ENCODE measurements at regions not wholly inside any gene's neighbourhood (a gene's known extent, or its start where the extent isn't known, plus 50 kb on each side); places are given as distances from the start of the nearest gene placed in this dataset. TPM values are rescaled to one million over a fixed set of nuclear protein-coding genes. Genes with fewer than 3 reads are reported as not detected.

DNA sequence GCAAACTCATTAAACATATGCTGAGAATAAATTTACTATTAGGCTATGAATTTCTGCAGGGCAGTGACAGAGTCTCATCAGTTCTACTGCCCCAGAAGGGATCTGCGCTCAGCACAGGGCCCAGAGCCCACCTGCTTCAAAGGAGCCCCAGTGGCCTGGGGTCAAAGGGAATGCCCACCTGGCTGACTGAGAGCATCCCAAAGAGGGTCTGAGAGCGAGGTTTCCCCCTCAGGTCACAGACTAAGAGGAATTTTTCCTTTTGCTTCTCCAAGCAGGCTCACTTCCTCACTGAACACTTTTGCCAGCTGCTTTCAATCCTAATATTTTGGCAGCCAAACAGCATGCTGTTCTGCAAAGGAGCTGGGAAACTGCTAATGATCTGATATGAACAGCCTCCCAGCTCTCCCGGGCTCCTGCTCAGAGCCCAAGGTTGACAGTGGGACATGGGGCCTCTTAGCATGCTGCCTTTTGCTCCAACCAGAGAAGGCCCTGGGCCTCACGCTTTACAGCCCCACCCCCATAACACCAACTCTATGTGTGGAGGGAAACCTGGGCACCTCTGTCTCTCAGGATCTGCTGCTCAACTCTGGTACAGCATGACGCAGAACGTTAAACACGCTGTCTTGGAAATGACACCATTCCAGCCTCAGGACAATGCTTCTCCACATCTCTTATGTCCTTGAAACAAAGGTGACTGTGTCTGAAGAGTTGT is 70.7 kb upstream of the SYT6 start:
- peak; percentile 41 for DNase-seq

DNA sequence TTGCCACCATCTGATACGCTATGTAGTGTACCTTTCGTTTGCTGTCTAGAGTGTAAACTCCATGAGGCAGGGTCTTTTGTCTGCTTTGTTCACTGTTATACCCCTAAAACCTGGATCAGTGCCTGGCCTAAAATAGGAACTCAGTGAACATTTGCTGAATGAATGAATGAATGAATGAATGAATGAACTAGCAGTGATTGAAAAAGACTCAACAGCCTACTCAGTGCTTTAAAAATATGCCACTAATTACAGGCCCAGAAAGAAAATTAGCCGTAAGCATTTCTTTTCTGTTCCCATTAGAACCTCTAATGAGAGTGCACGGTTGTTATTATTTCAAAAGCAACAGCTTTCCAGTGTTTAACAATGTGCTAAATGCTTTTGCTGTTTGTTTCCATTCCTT is 69.3 kb upstream of the SYT6 start:
- DNase-seq = no peak

- no peak for DNase-seq
Measured at GRCh38 chr1:114219172-114219868, 65.7 kb upstream of the SYT6 start.

DNA sequence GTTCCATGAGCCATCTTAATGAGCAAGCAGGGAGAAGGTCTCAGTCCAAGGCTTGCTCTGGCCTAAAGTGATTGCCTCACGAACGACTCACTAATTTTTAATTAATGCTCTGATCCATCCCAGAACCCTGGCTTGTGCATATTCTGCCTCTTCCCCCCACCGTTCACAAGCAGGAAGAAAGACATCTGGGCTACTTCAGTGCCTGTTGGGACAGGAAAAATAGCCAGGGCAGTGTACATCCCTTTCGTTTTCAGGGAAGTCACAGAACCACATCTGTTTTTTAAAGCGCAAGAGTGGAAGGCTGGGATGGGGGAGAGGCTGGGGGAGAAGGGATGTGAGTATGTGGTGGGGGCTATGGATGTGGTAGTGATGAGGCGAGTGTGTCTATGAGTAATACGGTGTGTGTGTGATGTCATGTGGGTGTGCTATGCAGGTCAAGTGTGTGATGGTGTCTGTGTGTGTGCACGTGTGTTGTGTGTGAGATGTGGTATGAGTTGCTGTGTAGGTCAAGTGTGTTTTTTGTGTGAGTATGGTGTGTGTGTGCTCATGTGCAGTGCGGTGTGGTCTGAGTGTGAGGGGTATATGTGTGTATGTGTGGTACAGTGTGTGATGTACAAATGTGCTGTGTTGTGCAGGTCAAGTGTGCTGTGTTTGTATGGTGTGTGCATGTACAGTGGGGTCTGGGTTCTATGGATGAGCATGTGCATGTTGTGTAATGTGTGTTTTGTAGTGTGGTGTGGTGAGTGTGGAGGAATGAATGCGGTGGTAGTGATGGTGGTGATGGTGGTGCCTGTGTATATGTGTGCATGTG is 64.9 kb upstream of the SYT6 start:
- DNase-seq = no peak

DNA sequence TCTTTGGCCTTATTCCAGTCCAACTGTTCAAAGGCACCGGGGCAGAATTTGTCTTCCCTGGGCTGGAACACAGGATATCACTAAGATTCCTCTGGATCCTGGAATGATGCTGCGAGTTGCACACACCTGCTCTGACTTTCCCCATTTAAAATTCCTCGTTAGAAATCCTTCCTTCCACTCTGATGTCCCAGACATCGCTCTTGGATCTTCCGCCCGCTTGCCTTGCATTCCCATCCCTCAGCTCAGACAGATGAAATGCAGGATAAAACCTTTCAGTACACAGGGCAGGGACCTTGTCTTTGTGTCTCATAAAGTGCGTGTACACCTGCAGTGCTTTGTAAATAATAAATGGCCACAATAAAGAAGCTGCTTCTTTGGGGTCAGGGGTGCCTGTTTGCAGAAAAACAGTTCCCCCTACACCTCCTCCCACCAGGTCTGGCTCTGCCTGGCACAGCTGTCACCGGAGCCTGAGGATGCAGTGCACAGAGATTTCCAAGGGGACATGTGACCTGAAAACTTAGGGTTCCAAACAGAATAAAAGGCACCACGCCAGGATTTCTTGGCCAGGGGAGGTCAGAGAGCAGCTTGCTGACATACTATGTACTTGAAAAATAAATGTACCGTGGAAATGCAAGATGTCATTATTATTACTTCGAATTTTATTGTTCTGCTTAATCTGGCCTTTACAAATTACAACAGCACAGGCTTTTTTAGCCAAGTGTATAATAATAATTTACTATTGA is 62.9 kb upstream of the SYT6 start:
- DNase-seq = no peak

DNA sequence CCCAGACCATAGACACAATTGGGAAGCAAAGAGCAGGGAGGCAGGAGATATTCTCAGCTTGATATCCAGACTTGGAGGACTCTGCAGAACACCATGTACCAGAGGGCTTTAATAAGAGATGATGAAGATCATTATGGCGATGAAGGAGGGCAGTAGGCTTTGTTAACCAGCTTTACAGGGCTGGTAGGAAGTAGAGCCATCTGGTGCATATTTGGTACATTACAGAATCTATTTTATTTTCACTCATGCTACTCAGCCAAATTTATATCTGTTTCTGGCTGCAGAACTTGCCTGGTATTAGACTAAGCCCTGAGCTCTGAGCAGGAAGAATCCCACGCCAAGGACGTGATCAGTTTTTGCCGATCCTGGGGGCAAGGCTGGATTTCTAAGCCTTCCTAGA is 61.8 kb upstream of the SYT6 start:
- DNase-seq = no peak

- no peak for DNase-seq
Measured at GRCh38 chr1:114214016-114214415, 60.3 kb upstream of the SYT6 start.

- no peak for DNase-seq
Measured at GRCh38 chr1:114209971-114210370, 56.3 kb upstream of the SYT6 start.

DNA sequence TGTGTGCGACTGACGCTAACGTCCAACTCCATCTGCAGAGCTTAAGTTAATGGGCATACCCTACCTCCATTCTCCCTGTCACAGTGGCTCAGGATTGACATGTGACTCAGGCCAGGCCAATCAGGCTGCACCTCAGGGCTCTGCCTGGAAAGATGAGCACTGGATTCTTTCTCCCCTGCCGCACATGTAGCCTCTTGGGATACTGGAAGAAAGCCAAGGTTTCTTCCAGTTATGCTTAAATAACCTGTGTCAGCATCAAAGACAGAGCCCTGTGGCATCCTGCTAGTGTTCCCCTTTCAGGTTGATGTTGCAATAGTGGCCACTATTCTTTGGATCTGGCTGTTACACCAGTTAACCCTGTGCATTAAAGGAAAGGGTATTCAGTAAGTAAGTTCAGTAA is 55.0 kb upstream of the SYT6 start:
- DNase-seq = no peak

DNA sequence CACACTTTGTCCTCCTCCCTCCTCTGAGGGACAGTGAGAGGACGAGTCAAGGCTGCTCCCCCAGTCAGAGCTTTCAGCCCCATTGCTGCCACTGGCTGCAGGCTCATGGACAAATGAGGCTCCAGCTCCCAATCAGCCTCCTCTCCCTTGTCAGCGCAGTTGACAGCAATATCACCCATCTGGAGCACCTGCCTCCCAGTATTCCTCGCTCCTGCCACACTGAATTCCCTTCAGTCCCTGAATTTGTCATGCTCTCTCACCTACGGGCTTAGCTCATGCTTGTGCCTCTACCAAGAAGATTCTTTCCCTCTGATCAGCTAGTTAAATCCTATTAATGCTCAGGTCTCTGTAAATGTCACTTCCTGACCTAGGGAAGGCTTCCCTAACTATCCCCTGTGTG is 54.4 kb upstream of the SYT6 start:
- no peak for DNase-seq

DNA sequence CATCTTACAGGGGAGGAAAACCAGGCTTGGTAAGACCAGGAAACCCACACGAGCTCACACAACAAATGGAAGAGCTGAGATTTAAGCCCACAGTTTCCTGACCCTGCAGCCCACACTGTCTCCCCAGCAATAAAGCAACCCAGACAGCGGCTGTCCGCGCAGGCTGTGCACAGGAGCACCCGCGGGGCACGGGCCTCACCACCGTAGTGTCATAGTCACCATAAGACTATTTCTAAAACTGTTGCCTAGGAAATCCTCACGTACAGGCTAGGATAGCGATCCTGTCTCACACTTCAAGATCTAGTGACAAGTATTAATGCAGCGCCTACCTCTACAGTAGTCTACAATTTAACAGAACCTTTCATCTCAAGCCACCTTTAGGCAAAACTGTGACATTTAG is 54.0 kb upstream of the SYT6 start:
- no peak for DNase-seq

DNA sequence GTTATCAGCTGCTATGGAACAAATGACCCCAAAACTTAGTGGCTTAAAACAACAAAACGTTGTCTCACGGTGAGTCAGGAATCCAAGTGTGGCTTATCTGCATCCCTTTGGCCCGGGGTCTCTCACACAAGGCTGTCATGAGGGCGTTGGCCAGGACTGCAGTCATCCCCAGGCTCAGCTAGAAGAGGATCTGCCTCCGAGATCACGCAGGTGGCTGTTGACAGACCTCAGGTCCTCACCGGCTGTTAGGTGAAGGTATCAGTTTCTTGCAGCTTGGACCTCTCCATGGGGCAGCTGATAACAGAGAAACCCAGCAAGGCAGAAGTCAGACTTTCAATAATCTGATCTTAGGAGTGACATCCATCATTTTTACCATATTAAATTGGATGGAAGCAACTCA is 52.7 kb upstream of the SYT6 start:
- no peak for DNase-seq

DNA sequence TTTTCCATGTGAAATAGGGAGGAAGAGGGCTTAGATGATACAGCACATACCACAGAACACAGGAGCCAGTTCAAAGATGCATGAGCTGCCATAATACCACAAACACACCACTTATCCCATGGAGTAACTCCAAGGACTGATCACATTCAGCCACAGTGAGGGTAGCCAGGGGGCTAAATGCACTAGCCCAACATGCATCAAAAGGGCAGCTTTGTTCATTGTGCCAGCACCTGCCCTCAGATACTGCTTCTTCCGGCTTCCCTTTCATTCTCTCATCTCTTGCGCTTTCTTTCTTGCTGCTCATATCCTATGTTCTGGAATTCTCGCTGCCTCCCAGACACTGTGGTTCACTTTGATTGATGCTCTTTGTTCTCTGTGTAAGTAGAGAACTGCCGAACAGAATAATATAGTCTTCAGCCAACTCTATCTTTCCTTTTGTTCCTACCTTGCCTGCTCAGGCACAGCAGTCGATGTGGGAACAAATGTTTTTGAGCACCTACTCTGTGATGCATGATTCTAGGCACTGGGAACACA is 50.0 kb upstream of the SYT6 start:
- DNase-seq = no peak

Small RNA genes lying in the stretch of these regions (small RNA-seq; reads per million reads assigned to genes)
- gene MRPL57P1 (ENCODE audit: low replicate concordance) = not detected

Measured in skin of body (tissue), 2 donors.